OCI-LY1 (cell line): ENCODE measurements at regions not wholly inside any gene's neighbourhood (a gene's known extent, or its start where the extent isn't known, plus 50 kb on each side); places are given as distances from the start of the nearest gene placed in this dataset.

ENCODE experiments used
- CTCF ChIP-seq: fragments of 200-600 bp; sonication (generic), shearing (Covaris generic); IDR thresholded peaks from 2 replicates; pipeline ENCODE4 v1.5.1; 2017; ENCODE audit warnings: mild to moderate bottlenecking, antibody characterized with exemption, low read length, moderate library complexity, mixed read lengths
- EZH2 ChIP-seq: fragments of 200-600 bp; sonication (generic), shearing (Covaris generic); IDR thresholded peaks from 2 replicates; pipeline ENCODE4 v1.8.0; 2017; ENCODE audit warnings: borderline replicate concordance, mixed run types, mild to moderate bottlenecking, antibody characterized with exemption, low read length, moderate library complexity, mixed read lengths

- TF ChIP-seq CTCF (no peak), EZH2 (no peak)
Observed at GRCh38 chr7:142436601-142437000, 178.7 kb upstream of the PRSS58 start.
